ENCODE measurements at regions not wholly inside any gene's neighbourhood (a gene's known extent, or its start where the extent isn't known, plus 50 kb on each side); places are given as distances from the start of the nearest gene placed in this dataset.
"Not testable (repeated sequence)": the region's sequence is repeated elsewhere in the genome, so short reads cannot be mapped to it uniquely, and the experiment has no call there.

- Mint-ChIP-seq H3K27ac (ENCODE audit: unreplicated experiment) (no peak overlapping the region), H3K4me3 (ENCODE audit: unreplicated experiment) (no peak overlapping the region), H3K27me3 (ENCODE audit: insufficient read depth, unreplicated experiment) (no peaks in the 10 kb centered on the region), H3K4me1 (ENCODE audit: low read depth, unreplicated experiment) (no peaks in the 10 kb centered on the region), H3K36me3 (ENCODE audit: insufficient read depth, unreplicated experiment) (no peaks in the 10 kb centered on the region), H3K9me3 (ENCODE audit: unreplicated experiment) (no peaks in the 10 kb centered on the region)
- ChIA-PET CTCF (no interaction called here), POLR2A (no interaction called here)
- no peak for DNase-seq
- Histone ChIP-seq H3K4me1 (no peaks in the 10 kb centered on the region), H3K27me3 (replicated peaks; ENCODE audit: control insufficient read depth, insufficient read depth, low read length) (no peaks in the 10 kb centered on the region), H3K36me3 (ENCODE audit: control insufficient read depth, insufficient read depth, low read length) (no peaks in the 10 kb centered on the region), H3K9me3 (no peaks in the 10 kb centered on the region), H3K4me3 (ENCODE audit: low read depth, low read length) (no peak overlapping the region)
- intact Hi-C loops (cut with micrococcal nuclease; ENCODE audit: unreplicated experiment), result no loop called here
- TF ChIP-seq, protein P1, sequence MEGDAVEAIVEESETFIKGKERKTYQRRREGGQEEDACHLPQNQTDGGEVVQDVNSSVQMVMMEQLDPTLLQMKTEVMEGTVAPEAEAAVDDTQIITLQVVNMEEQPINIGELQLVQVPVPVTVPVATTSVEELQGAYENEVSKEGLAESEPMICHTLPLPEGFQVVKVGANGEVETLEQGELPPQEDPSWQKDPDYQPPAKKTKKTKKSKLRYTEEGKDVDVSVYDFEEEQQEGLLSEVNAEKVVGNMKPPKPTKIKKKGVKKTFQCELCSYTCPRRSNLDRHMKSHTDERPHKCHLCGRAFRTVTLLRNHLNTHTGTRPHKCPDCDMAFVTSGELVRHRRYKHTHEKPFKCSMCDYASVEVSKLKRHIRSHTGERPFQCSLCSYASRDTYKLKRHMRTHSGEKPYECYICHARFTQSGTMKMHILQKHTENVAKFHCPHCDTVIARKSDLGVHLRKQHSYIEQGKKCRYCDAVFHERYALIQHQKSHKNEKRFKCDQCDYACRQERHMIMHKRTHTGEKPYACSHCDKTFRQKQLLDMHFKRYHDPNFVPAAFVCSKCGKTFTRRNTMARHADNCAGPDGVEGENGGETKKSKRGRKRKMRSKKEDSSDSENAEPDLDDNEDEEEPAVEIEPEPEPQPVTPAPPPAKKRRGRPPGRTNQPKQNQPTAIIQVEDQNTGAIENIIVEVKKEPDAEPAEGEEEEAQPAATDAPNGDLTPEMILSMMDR (IDR thresholded peaks at IDR 0.05; ENCODE audit: insufficient read depth in 1 of 2, low read depth in 1 of 2, low read length in 1 of 2, severe bottlenecking in 1 of 2, unreplicated experiment in 1 of 2), result no peak
- BruUV-seq (replicated peaks), result no TSS peak
Observed at GRCh38 chr7:118867860-118868259, 643.4 kb downstream of the ANKRD7 start.

GRCh38 chr7:118869141-118869540 is 644.6 kb downstream of the ANKRD7 start:
- POLR2A ChIA-PET; H3K4me1 ChIP-seq; H3K4me3 Mint-ChIP-seq (ENCODE audit: unreplicated experiment); H3K9me3 ChIP-seq; H3K9me3 Mint-ChIP-seq (ENCODE audit: unreplicated experiment); DNase-seq; H3K27me3 ChIP-seq (replicated peaks; ENCODE audit: control insufficient read depth, insufficient read depth, low read length); H3K27me3 Mint-ChIP-seq (ENCODE audit: insufficient read depth, unreplicated experiment); BruUV-seq (replicated peaks); H3K27ac Mint-ChIP-seq (ENCODE audit: unreplicated experiment); intact Hi-C loops (cut with micrococcal nuclease; ENCODE audit: unreplicated experiment); H3K4me3 ChIP-seq (ENCODE audit: low read depth, low read length); H3K36me3 Mint-ChIP-seq (ENCODE audit: insufficient read depth, unreplicated experiment); H3K36me3 ChIP-seq (ENCODE audit: control insufficient read depth, insufficient read depth, low read length); CTCF ChIA-PET; H3K4me1 Mint-ChIP-seq (ENCODE audit: low read depth, unreplicated experiment): not testable (repeated sequence)

DNA sequence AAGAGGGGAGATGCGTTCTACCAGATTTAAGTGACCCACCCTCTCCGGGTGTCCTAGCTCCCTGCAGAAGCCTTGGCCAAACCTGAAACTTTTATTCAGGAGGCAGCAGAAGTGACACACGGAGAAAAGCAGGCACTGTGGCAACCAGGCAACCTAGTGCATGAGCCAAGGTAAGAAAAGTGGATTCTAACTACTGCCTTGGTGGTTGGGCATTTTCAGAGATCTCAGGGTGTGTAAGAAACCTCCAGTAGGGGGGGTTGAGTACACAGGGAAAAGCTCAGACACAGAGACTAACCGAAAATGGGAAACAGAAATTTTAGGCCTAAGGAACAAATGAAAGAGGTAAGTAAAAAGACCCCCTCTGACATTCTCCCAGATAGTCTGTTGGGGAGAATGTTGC is 645.7 kb downstream of the ANKRD7 start:
- ChIA-PET CTCF (interaction anchor here (1.1 kb wide), 1 partner anchor 306 kb away, joined by 3 read pairs; no protein-coding TSS in a partner anchor), POLR2A (no interaction called here)
- no TSS peak for BruUV-seq (replicated peaks)
- H3K4me3 ChIP-seq (ENCODE audit: low read depth, low read length), result no peak overlapping the region
- H3K36me3 ChIP-seq (ENCODE audit: control insufficient read depth, insufficient read depth, low read length), result no peaks in the 10 kb centered on the region
- no peaks in the 10 kb centered on the region for H3K4me1 ChIP-seq
- Mint-ChIP-seq H3K9me3 (ENCODE audit: unreplicated experiment) (no peaks in the 10 kb centered on the region), H3K27me3 (ENCODE audit: insufficient read depth, unreplicated experiment) (no peaks in the 10 kb centered on the region), H3K4me1 (ENCODE audit: low read depth, unreplicated experiment) (no peaks in the 10 kb centered on the region), H3K27ac (ENCODE audit: unreplicated experiment) (no peak overlapping the region), H3K36me3 (ENCODE audit: insufficient read depth, unreplicated experiment) (no peaks in the 10 kb centered on the region), H3K4me3 (ENCODE audit: unreplicated experiment) (no peak overlapping the region)
- no peaks in the 10 kb centered on the region for H3K27me3 ChIP-seq (replicated peaks; ENCODE audit: control insufficient read depth, insufficient read depth, low read length)
- no peaks in the 10 kb centered on the region for H3K9me3 ChIP-seq
- intact Hi-C loops (cut with micrococcal nuclease; ENCODE audit: unreplicated experiment), result loop anchor here (1.0 kb wide), 2 partner anchors 306 to 328 kb away; no protein-coding TSS in a partner anchor
- TF ChIP-seq, protein P1 (IDR thresholded peaks at IDR 0.05; ENCODE audit: insufficient read depth in 1 of 2, low read depth in 1 of 2, low read length in 1 of 2, severe bottlenecking in 1 of 2, unreplicated experiment in 1 of 2), result peak; percentile 37 to 48
- DNase-seq, result peak in 1 of 2 experiments; percentile 25

GRCh38 chr7:118872568-118872967 is 648.1 kb downstream of the ANKRD7 start:
- BruUV-seq (replicated peaks), result no TSS peak
- Mint-ChIP-seq H3K27me3 (ENCODE audit: insufficient read depth, unreplicated experiment) (no peaks in the 10 kb centered on the region), H3K4me3 (ENCODE audit: unreplicated experiment) (no peak overlapping the region), H3K9me3 (ENCODE audit: unreplicated experiment) (no peaks in the 10 kb centered on the region), H3K4me1 (ENCODE audit: low read depth, unreplicated experiment) (no peaks in the 10 kb centered on the region), H3K27ac (ENCODE audit: unreplicated experiment) (no peak overlapping the region), H3K36me3 (ENCODE audit: insufficient read depth, unreplicated experiment) (no peaks in the 10 kb centered on the region)
- intact Hi-C loops (cut with micrococcal nuclease; ENCODE audit: unreplicated experiment), result no loop called here
- H3K9me3 ChIP-seq, result no peaks in the 10 kb centered on the region
- no peaks in the 10 kb centered on the region for H3K27me3 ChIP-seq (replicated peaks; ENCODE audit: control insufficient read depth, insufficient read depth, low read length)
- DNase-seq, result no peak
- no peaks in the 10 kb centered on the region for H3K4me1 ChIP-seq
- POLR2A ChIA-PET, result no interaction called here
- H3K4me3 ChIP-seq (ENCODE audit: low read depth, low read length), result no peak overlapping the region
- TF ChIP-seq, protein P1 (IDR thresholded peaks at IDR 0.05; ENCODE audit: insufficient read depth in 1 of 2, low read depth in 1 of 2, low read length in 1 of 2, severe bottlenecking in 1 of 2, unreplicated experiment in 1 of 2), result no peak
- CTCF ChIA-PET, result no interaction called here
- no peaks in the 10 kb centered on the region for H3K36me3 ChIP-seq (ENCODE audit: control insufficient read depth, insufficient read depth, low read length)

All from Caco-2 (cell line).